Mononuclear cell (primary cell): ENCODE measurements at regions not wholly inside any gene's neighbourhood (a gene's known extent, or its start where the extent isn't known, plus 50 kb on each side); places are given as distances from the start of the nearest gene placed in this dataset.
"Not testable (repeated sequence)": the region's sequence is repeated elsewhere in the genome, so short reads cannot be mapped to it uniquely, and the experiment has no call there.

Experiments
- H3K27me3 ChIP-seq: 2 replicates; pipeline ENCODE4 v1.6.0; 2011; ENCODE audit warnings: low read length, control low read depth; ENCODE audit not compliant: insufficient read depth
- H3K4me1 ChIP-seq: 2 replicates; pipeline ENCODE4 v1.5.1; 2011; ENCODE audit warnings: mild to moderate bottlenecking, low read length, control low read depth; ENCODE audit not compliant: insufficient read depth
- H3K4me3 ChIP-seq: 2 replicates; pipeline ENCODE4 v1.5.1; 2011; ENCODE audit warnings: mild to moderate bottlenecking, low read length, moderate library complexity
- H3K9me3 ChIP-seq: 2 replicates; pipeline ENCODE4 v1.5.1; 2011; ENCODE audit warnings: low read depth, mild to moderate bottlenecking, control low read depth, low read length

DNA sequence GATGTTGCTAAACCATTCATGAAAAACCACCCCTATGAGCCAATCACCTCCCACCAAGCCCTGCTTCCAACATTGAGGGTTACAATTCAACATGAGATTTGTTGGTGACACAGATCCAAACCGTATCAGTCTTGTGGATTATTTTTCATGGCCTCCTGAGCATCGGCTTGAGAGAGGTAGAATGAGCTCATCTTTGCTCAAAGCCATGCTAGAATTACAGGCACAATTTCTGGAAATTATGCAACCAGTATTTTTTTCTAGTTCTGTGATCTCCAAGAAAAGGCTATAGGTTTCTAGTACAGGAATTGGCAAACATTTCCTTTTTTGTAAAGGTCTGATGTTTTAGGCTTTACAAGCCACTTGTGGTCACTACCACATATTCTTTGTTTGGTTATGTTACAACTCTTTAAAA lies 219.4 kb downstream of the DUSP10 start:
- H3K27me3 ChIP-seq: no peaks in the 10 kb centered on the region
- H3K4me1 ChIP-seq: no peaks in the 10 kb centered on the region
- H3K4me3 ChIP-seq: no peak overlapping the region
- no peaks in the 10 kb centered on the region for H3K9me3 ChIP-seq

DNA sequence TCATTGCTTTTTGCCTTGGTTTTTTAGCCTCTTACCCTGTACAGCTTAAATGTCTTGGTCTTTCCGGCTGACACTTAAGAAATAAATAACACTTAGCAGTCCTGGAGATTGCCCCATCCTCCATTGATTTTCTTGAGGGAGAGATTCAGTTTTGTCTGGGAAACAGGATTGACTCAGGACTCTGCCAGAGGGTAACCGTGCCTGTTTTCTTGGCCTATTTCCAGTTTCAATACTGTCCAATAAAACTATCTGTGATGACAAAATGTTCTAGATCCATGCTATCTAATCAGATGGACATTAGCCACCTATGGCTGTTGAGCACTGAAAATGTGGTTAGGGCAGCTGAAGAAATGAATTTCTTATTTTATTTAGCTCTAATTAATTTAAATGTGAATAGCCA lies 216.1 kb downstream of the DUSP10 start:
- no peaks in the 10 kb centered on the region for H3K9me3 ChIP-seq
- no peaks in the 10 kb centered on the region for H3K4me1 ChIP-seq
- no peak overlapping the region for H3K4me3 ChIP-seq
- no peaks in the 10 kb centered on the region for H3K27me3 ChIP-seq

DNA sequence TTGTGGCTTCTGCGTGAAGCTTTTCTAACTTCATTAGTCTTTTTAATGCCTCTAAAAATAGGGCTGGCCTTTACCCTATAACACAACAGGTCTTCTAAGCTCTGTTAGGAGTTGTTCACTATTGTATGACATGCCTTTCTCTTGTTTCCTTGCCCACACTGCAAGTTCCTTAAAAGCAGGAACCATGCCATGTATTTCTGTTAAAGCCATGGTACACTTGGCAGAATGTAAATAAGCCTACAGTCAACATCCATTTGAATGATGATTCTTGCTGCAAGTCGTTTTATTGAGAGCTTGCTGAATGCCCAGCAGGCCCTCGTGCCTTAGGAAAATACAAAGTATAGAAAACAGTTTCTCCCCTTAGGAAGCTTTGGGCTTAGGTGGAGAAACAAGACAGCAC lies 214.6 kb downstream of the DUSP10 start:
- no peaks in the 10 kb centered on the region for H3K9me3 ChIP-seq
- no peak overlapping the region for H3K4me3 ChIP-seq
- no peaks in the 10 kb centered on the region for H3K4me1 ChIP-seq
- no peaks in the 10 kb centered on the region for H3K27me3 ChIP-seq

DNA sequence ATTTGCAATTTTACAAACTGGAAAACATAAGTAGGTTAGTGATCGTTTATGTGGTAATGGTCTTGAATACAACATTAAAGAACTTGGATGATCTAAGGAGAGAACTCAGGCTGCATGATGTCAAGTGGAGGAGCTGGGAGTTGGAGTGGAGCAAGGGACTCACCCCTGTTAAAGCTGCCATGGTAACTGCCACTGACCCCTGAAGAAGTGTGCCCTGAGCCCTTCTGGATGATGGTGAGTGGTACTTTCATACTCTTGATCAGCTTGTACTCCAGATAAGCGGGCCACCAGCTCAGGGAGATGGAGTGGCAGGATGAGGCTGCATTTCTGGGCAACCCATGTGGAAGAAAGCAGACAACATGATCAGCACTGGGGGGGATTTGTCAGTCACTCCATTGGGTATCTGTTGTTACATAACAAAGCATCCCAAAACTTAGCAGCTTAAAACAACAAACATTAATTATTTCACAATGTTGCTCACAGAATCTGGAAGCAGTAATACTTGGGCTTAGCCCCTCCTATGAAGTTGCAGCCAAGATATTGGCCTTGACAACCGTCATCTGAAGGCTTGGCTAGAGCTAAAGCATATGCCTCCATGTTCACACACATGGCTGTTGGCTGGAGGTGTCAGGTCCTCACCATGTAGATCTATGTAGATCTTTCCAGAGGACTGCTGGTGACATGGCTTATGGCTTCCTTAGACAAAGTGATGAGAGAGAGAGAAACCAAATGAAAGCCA lies 213.8 kb downstream of the DUSP10 start:
- H3K4me1 ChIP-seq: no peaks in the 10 kb centered on the region
- no peaks in the 10 kb centered on the region for H3K27me3 ChIP-seq
- no peak overlapping the region for H3K4me3 ChIP-seq
- no peaks in the 10 kb centered on the region for H3K9me3 ChIP-seq

DNA sequence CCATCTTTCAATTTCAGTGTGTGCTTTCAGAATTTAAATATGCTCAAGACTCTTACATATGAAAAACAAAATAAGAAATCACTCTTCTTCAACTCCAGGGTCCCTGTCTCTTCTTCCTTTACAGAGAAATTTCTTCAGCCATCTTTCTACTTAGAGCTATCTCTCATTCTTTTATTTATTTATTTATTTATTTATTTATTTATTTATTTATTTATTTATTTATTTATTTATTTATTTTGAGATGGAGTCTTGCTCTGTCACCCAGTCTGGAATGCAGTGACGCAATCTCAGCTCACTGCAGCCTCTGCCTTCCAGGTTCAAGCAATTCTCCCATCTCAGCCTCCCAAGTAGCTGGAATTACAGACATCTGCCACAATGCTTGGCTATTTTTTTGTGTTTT lies 211.7 kb downstream of the DUSP10 start:
- not testable (repeated sequence) for H3K4me1 ChIP-seq, H3K4me3 ChIP-seq, H3K9me3 ChIP-seq, H3K27me3 ChIP-seq

DNA sequence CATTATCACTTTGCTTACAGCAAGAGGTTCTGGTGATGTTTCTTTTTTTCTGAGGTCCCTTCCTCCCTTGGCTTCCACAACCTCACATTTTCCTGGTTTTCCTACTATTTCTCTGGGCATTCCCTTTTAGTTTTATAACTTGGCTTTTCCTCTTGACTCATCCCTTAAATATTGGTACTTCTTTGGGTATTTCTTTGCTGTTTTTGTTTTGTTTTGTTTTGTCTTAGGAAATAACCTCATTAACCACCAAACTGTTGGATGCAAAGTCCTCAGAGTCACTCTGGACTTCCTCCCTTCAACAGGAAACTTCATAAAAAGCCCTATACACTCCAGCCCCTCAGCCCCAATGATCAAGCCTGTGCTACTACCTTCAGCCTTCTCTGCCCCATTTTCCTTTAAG lies 211.1 kb downstream of the DUSP10 start:
- Histone ChIP-seq H3K4me1 (no peaks in the 10 kb centered on the region), H3K9me3 (no peaks in the 10 kb centered on the region), H3K4me3 (no peak overlapping the region), H3K27me3 (no peaks in the 10 kb centered on the region)

DNA sequence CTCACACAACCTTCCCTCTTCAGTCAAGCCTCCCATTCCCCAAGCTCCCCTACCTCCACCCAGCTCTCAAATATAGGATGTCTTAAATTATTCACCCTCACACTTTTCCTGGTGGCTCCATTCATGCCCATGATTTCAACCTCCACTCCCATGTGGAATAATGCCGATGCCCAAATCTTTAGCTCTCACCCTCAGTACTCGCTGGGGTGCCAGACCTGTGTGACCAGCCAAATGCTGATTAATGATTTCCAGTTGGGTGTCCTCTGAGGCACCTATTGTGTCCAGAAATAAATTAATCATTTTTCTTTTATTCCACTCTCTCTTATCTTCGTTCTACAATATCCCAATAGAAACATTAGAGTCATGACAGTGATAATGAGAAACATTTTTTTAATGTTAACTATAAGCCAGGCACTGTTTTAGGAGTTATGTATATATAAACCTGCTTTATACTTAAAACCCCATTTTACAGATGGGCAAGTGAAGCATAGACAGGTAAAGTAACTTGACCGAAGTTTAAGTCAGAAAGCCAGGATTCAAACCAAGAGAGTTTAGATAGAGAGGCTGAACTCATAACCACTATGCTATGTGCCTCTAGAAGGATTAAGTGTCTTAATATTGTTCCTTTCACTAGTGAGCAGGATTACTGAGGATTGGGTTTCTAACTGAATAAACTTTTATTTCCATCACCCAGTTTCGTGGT lies 209.7 kb downstream of the DUSP10 start:
- Histone ChIP-seq H3K27me3 (no peaks in the 10 kb centered on the region), H3K4me1 (no peaks in the 10 kb centered on the region)

DNA sequence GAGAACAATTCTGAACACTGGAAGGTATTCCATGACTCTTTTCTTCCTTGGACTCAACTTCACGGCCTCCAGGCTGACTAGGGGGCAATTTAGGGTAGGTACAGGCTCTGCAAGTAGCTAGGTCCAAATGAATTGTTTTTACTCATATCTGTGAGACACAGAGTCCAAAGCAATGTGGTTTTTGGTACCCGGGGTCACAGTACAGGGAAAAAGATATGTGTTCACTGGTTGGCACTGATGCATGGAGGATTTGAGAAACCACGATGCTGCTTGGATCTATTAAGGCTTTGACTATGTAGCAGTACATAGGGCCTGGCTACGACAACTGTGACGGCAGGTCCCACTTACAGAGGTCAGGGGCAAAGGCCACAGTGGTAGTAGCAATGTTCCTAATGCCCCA lies 200.6 kb downstream of the DUSP10 start:
- Histone ChIP-seq H3K27me3 (peaks cover 3% of the 10 kb centered on the region), H3K4me1 (no peaks in the 10 kb centered on the region), H3K4me3 (no peak overlapping the region), H3K9me3 (no peaks in the 10 kb centered on the region)

More for the DNA sequence above, 209.7 kb downstream of the DUSP10 start:
- Histone ChIP-seq H3K9me3 (no peaks in the 10 kb centered on the region), H3K4me3 (no peak overlapping the region)

DNA sequence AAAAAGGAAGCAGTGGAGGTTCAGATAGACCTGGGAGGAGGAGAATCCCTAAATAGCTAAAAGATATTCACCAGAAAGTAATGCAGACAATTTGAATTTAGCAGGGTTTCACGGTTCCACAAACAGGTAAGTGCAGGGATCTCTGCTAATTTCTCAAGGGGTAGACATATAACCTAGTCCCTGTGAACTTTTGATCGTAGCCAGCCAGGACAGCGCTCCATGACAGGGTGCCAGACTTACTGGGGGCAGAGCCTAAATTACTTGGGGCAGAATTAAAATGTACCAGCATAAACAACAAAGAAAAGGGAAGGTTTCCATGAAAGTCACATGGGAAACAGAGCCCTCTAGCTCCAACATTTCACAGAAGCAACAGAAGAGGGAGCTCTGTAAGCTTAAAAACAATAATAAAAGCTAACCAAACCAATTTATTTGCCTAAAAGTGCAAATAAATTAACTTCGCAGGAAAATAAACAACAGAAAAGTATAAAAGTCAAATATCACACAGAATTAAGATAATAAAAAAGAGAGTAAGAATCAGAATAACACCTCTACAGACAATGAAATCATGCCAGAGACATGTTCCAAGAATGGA lies 198.3 kb downstream of the DUSP10 start:
- no peaks in the 10 kb centered on the region for H3K9me3 ChIP-seq
- no peak overlapping the region for H3K4me3 ChIP-seq
- H3K27me3 ChIP-seq: peaks cover 3% of the 10 kb centered on the region
- no peaks in the 10 kb centered on the region for H3K4me1 ChIP-seq

DNA sequence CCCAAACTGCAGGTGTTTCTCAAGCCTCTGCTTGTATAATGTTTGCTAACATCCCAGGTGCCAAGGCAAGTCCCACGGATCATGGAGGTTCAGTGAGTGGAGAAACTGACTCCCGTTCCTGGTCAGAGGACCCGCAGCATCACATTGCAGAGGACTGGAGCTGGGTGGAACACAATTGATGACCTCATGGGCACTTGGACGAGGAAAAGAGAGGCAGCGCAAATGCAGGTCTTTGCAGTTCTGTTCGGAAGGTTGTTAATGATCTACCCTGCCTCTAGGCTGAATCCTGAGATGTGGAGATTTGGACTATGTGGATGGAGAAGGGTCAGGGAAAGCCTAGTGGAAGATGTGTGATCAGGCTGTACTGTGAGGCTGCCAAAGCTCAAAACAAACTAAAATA lies 192.9 kb downstream of the DUSP10 start:
- H3K4me1 ChIP-seq: no peaks in the 10 kb centered on the region
- H3K4me3 ChIP-seq: no peak overlapping the region
- H3K27me3 ChIP-seq: no peaks in the 10 kb centered on the region
- H3K9me3 ChIP-seq: no peaks in the 10 kb centered on the region

DNA sequence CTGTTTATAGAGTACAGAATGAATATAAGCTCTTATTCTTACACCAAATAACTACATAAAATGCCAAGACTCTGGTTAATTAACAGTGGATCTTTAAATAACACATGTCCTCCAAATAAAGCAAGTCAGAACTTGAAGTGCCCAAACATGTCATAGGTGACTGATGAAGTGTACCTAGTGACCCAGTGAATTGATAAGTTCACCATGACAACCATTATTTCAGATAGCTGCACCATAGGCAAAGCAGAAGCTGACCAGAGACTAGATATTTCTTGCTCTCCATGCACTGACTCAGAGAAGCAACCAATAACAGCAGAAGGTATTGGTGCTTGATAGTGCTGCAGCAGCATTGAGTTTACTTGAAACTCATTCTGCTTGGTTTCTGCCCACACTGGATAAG lies 192.1 kb downstream of the DUSP10 start:
- Histone ChIP-seq H3K27me3 (no peaks in the 10 kb centered on the region), H3K9me3 (no peaks in the 10 kb centered on the region), H3K4me1 (no peaks in the 10 kb centered on the region), H3K4me3 (no peak overlapping the region)

DNA sequence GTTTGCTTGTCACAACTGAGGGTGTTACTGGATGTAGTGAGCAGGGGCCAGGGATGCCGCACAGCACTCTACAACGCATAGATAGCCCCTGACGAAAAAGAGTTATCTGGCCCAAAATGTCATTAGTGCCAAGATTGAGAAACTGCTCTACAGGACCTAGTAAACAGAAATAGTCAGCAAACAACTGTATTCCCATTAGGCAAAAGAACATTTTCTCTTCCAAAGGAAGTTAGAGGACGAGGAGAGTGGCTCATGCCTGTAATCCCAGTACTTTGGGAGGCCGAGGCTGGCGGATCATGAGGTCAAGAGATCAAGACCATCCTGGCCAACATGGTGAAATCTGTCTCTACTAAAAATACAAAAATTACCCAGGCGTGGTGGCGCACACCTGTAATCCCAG lies 189.1 kb downstream of the DUSP10 start:
- not testable (repeated sequence) for H3K4me1 ChIP-seq, H3K4me3 ChIP-seq, H3K27me3 ChIP-seq, H3K9me3 ChIP-seq

DNA sequence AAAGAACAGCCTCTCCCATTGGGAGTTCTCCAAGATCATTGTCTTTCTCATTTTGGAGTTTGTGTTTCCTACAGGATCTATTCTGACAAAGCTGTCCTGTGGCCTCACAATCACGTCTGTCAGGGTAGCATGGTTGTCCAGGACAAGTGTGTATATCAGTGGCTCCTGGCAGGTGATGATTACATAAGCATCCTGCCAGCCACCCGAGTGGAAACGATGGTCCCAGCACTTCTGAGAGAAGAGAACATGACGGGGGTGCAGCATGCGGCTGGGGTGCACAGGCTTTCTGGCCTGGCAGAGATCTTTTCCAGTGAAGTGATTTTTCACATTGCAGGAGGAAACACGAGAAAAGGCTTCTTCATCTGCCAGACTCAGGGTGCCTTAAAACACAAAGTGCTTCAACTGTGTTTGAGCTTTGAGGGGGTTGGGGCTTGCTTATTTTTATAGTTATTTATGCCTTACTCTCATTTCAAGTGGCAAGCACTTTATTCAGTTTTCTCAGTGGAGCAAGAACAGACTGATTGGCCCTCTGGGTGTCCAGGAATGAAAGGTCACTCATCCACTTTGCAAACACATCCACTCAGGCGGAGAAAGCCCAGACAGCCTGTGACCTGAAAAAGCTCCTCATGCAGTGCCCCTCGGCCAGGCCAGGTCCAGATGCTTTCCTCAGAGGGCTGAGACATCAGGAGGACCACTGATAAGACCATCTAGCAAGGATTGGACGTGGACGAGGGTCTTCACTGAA lies 186.0 kb downstream of the DUSP10 start:
- Histone ChIP-seq H3K4me3 (no peak overlapping the region), H3K4me1 (no peaks in the 10 kb centered on the region), H3K9me3 (no peaks in the 10 kb centered on the region), H3K27me3 (no peaks in the 10 kb centered on the region)

DNA sequence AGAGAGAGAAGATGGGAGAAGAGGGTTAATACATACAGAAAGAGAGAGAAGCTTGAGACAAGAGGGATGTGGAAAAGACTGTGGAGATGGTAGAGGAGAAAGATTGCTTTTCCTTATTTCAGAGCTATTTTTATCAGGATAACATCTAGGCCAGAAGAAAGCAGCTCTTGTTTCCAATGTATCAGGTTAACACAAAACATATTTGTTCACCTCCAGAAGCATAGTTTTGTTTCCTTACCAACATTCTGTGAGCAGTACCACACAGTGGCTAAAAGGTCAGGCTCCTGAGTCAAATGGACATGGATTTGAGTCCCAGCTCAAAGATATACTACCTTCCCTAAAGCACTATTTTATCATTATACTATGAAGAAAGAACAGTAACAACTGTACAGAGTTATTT lies 185.5 kb downstream of the DUSP10 start:
- Histone ChIP-seq H3K27me3 (no peaks in the 10 kb centered on the region), H3K4me3 (no peak overlapping the region), H3K9me3 (no peaks in the 10 kb centered on the region), H3K4me1 (no peaks in the 10 kb centered on the region)

DNA sequence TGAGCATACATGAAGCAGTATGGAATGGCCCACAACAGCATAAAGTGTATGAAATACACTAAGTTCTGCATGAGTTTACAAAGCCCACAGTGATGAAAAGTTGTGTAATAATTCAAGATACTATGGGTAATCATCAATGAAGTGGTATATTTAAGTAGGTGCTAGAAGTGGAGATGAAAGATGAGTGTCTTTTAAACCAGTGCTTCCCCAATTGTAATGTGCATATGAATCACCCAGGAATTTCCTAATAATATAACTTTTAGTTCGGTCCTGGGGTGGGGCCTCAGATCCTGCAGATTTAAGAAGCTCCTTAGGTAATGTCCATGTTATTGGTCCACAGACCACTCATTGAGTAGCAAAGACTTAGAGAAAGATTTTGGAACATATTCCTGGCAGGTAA lies 184.9 kb downstream of the DUSP10 start:
- no peaks in the 10 kb centered on the region for H3K27me3 ChIP-seq
- H3K4me1 ChIP-seq: no peaks in the 10 kb centered on the region
- H3K9me3 ChIP-seq: no peaks in the 10 kb centered on the region
- no peak overlapping the region for H3K4me3 ChIP-seq
